MM.1S (cell line): ENCODE measurements at regions not wholly inside any gene's neighbourhood (a gene's known extent, or its start where the extent isn't known, plus 50 kb on each side); places are given as distances from the start of the nearest gene placed in this dataset.

Source experiments
- DNase-seq: peaks from one replicate; pipeline ENCODE4 v3.0.0-alpha.2; 2015
- H2AFZ ChIP-seq: fragments of 300-600 bp; sonication (generic); 2 replicates; pipeline ENCODE4 v1.6.0; 2016; ENCODE audit warnings: antibody characterized with exemption, low read length
- H3F3A ChIP-seq: fragments of 300-600 bp; sonication (generic); 2 replicates; pipeline ENCODE4 v1.6.1; 2016; ENCODE audit warnings: mild to moderate bottlenecking, antibody characterized with exemption, low read length, moderate library complexity, mixed read lengths; ENCODE audit not compliant: insufficient read depth
- H3K27ac ChIP-seq: fragments of 300-600 bp; sonication (generic); 2 replicates; pipeline ENCODE4 v1.5.1; 2016; ENCODE audit warnings: mild to moderate bottlenecking, low read length
- H3K27me3 ChIP-seq: fragments of 300-600 bp; sonication (generic); replicated peaks from 2 replicates; pipeline ENCODE4 v1.6.0; 2016; ENCODE audit warnings: low read length; ENCODE audit not compliant: insufficient read depth
- H3K36me3 ChIP-seq: fragments of 300-600 bp; sonication (generic); replicated peaks from 2 replicates; pipeline ENCODE4 v1.6.1; 2016; ENCODE audit warnings: mild to moderate bottlenecking, low read length, mixed read lengths; ENCODE audit not compliant: insufficient read depth
- H3K4me1 ChIP-seq: fragments of 300-600 bp; sonication (generic); 2 replicates; pipeline ENCODE4 v1.6.1; 2016; ENCODE audit warnings: low read length, mixed read lengths
- H3K4me2 ChIP-seq: fragments of 300-600 bp; sonication (generic); 2 replicates; pipeline ENCODE4 v1.6.0; 2016; ENCODE audit warnings: low read depth, low read length
- H3K4me3 ChIP-seq: fragments of 300-600 bp; sonication (generic); 2 replicates; pipeline ENCODE4 v1.5.1; 2016; ENCODE audit warnings: low read length, mixed read lengths
- H3K79me2 ChIP-seq: fragments of 300-600 bp; sonication (generic); 2 replicates; pipeline ENCODE4 v1.6.1; 2016; ENCODE audit warnings: mixed run types, low read length, mixed read lengths
- H3K9ac ChIP-seq: fragments of 300-600 bp; sonication (generic); 2 replicates; pipeline ENCODE4 v1.6.1; 2016; ENCODE audit warnings: low read length, mixed read lengths
- H3K9me2 ChIP-seq: fragments of 300-600 bp; sonication (generic); replicated peaks from 2 replicates; pipeline ENCODE4 v1.6.1; 2016; ENCODE audit warnings: mild to moderate bottlenecking, low read length, mixed read lengths; ENCODE audit not compliant: insufficient read depth
- H3K9me3 ChIP-seq: fragments of 300-600 bp; sonication (generic); replicated peaks from 2 replicates; pipeline ENCODE4 v1.6.1; 2016; ENCODE audit warnings: mild to moderate bottlenecking, low read length, mixed read lengths; ENCODE audit not compliant: insufficient read depth
- H4K20me1 ChIP-seq: fragments of 300-600 bp; sonication (generic); 2 replicates; pipeline ENCODE4 v1.6.1; 2016; ENCODE audit warnings: mild to moderate bottlenecking, low read length, moderate library complexity, mixed read lengths; ENCODE audit not compliant: insufficient read depth
- CTCF ChIP-seq: fragments of 300-600 bp; sonication (generic); IDR thresholded peaks from 2 replicates; pipeline ENCODE4 v1.5.1; 2016; ENCODE audit warnings: antibody characterized with exemption, low read length, mixed read lengths
- EZH2 ChIP-seq: fragments of 300-600 bp; sonication (generic); optimal IDR thresholded peaks from 2 replicates; pipeline ENCODE3; 2017; ENCODE audit warnings: low read depth, mild to moderate bottlenecking, antibody characterized with exemption, low read length, mixed read lengths
- EZH2phosphoT487 ChIP-seq: fragments of 300-600 bp; sonication (generic); IDR thresholded peaks from 2 replicates; pipeline ENCODE4 v1.6.1; 2018; ENCODE audit warnings: antibody characterized with exemption, low read length

GRCh38 chr5:86546044-86546443 lies 71.7 kb upstream of the COX7C start:
- Histone ChIP-seq H3K4me3 (no peak overlapping the region), H3K4me2 (no peak overlapping the region), H3K4me1 (no peaks in the 10 kb centered on the region), H2AFZ (no peak overlapping the region), H3K27ac (no peak overlapping the region), H3K9me3 (no peaks in the 10 kb centered on the region), H3K79me2 (no peaks in the 10 kb centered on the region), H3K27me3 (no peaks in the 10 kb centered on the region), H3K9ac (no peak overlapping the region), H4K20me1 (no peaks in the 10 kb centered on the region), H3K9me2 (no peaks in the 10 kb centered on the region), H3K36me3 (no peaks in the 10 kb centered on the region), H3F3A (no peaks in the 10 kb centered on the region)
- no peak for TF ChIP-seq EZH2phosphoT487
- no peak for TF ChIP-seq EZH2
- no peak for TF ChIP-seq CTCF
- DNase-seq = no peak

- DNase-seq = no peak
- Histone ChIP-seq H3K4me2 (no peak overlapping the region), H3K27ac (no peak overlapping the region), H3F3A (no peaks in the 10 kb centered on the region), H3K79me2 (no peaks in the 10 kb centered on the region), H4K20me1 (no peaks in the 10 kb centered on the region), H3K4me3 (no peak overlapping the region), H3K27me3 (no peaks in the 10 kb centered on the region), H3K36me3 (no peaks in the 10 kb centered on the region), H2AFZ (no peak overlapping the region), H3K9ac (no peak overlapping the region), H3K9me3 (no peaks in the 10 kb centered on the region), H3K4me1 (no peaks in the 10 kb centered on the region), H3K9me2 (no peaks in the 10 kb centered on the region)
- TF ChIP-seq EZH2phosphoT487 = no peak
- TF ChIP-seq EZH2 = no peak
- TF ChIP-seq CTCF = no peak
Measured at GRCh38 chr5:86546582-86546981, 71.2 kb upstream of the COX7C start.

GRCh38 chr5:86554638-86555037 lies 63.1 kb upstream of the COX7C start:
- Histone ChIP-seq H2AFZ (no peak overlapping the region), H3K27me3 (no peaks in the 10 kb centered on the region), H3K4me2 (no peak overlapping the region), H3K79me2 (no peaks in the 10 kb centered on the region), H3F3A (no peaks in the 10 kb centered on the region), H3K4me3 (no peak overlapping the region), H3K4me1 (no peaks in the 10 kb centered on the region), H3K9me2 (no peaks in the 10 kb centered on the region), H3K36me3 (no peaks in the 10 kb centered on the region), H3K9ac (no peak overlapping the region), H4K20me1 (no peaks in the 10 kb centered on the region), H3K27ac (no peak overlapping the region), H3K9me3 (no peaks in the 10 kb centered on the region)
- no peak for TF ChIP-seq EZH2phosphoT487
- no peak for TF ChIP-seq EZH2
- TF ChIP-seq CTCF = no peak
- DNase-seq = no peak
